Activated CD4-positive, alpha-beta T cell treated with anti-CD3 and anti-CD28 coated beads, Interleukin-10, Interleukin-2, amounts not matched to agents 100 ng/mL and 50 ng/mL, durations not matched to agents 16 hours and 8 hours (primary cell): ENCODE measurements at regions not wholly inside any gene's neighbourhood (a gene's known extent, or its start where the extent isn't known, plus 50 kb on each side); places are given as distances from the start of the nearest gene placed in this dataset.
A peak's percentile ranks its signal among the peaks of the same experiment; 100 is the strongest.
"Not testable (repeated sequence)": the region's sequence is repeated elsewhere in the genome, so short reads cannot be mapped to it uniquely, and the experiment has no call there.

Source experiments
- DNase-seq: peaks from one replicate; pipeline ENCODE4 v3.0.0-alpha.2; 2020

GRCh38 chr14:22491683-22492621 lies 97.1 kb downstream of the DAD1 start:
- DNase-seq, result peak; percentile 69

GRCh38 chr14:22491053-22491452 lies 98.0 kb downstream of the DAD1 start:
- not testable (repeated sequence) for DNase-seq

- peak; percentile 64 for DNase-seq
Observed at GRCh38 chr14:22489957-22490950, 98.8 kb downstream of the DAD1 start.

- DNase-seq, result no peak
Observed at GRCh38 chr14:22489244-22489545, 99.8 kb downstream of the DAD1 start.

- peak; percentile 67 for DNase-seq
Observed at GRCh38 chr14:22488522-22489243, 100.3 kb downstream of the DAD1 start.

GRCh38 chr14:22487941-22488340 lies 101.1 kb downstream of the DAD1 start:
- DNase-seq, result no peak

- DNase-seq, result no peak
Observed at GRCh38 chr14:22487401-22487800, 101.6 kb downstream of the DAD1 start.

- DNase-seq, result no peak
Observed at GRCh38 chr14:22486675-22487074, 102.3 kb downstream of the DAD1 start.

- no peak for DNase-seq
Observed at GRCh38 chr14:22485649-22486048, 103.4 kb downstream of the DAD1 start.

GRCh38 chr14:22485178-22485577 lies 103.8 kb downstream of the DAD1 start:
- no peak for DNase-seq

- no peak for DNase-seq
Observed at GRCh38 chr14:22484632-22485031, 104.4 kb downstream of the DAD1 start.

GRCh38 chr14:22483863-22484593 lies 105.0 kb downstream of the DAD1 start:
- DNase-seq, result no peak

- no peak for DNase-seq
Observed at GRCh38 chr14:22482782-22483553, 106.1 kb downstream of the DAD1 start.

- DNase-seq, result no peak
Observed at GRCh38 chr14:22482085-22482694, 106.8 kb downstream of the DAD1 start.

- no peak for DNase-seq
Observed at GRCh38 chr14:22481546-22481945, 107.5 kb downstream of the DAD1 start.

GRCh38 chr14:22479776-22480464 lies 109.1 kb downstream of the DAD1 start:
- DNase-seq, result no peak

- no peak for DNase-seq
Observed at GRCh38 chr14:22479132-22479531, 109.9 kb downstream of the DAD1 start.

- no peak for DNase-seq
Observed at GRCh38 chr14:22478670-22479069, 110.4 kb downstream of the DAD1 start.

- no peak for DNase-seq
Observed at GRCh38 chr14:22478247-22478646, 110.8 kb downstream of the DAD1 start.

GRCh38 chr14:22477569-22478194 lies 111.3 kb downstream of the DAD1 start:
- no peak for DNase-seq
